Epithelial cell of esophagus (primary cell): ENCODE measurements at regions not wholly inside any gene's neighbourhood (a gene's known extent, or its start where the extent isn't known, plus 50 kb on each side); places are given as distances from the start of the nearest gene placed in this dataset.

Experiments used
- DNase-seq: peaks from one replicate; pipeline ENCODE4 v3.0.0; 2010; ENCODE audit warnings: low read depth
- H3K4me3 ChIP-seq: 2 replicates; pipeline ENCODE4 v1.5.1; 2011; ENCODE audit warnings: mild to moderate bottlenecking, low read length, control low read depth
- TF ChIP-seq, protein P1 (sequence below): IDR thresholded peaks from 2 replicates; pipeline ENCODE4 v1.5.1; 2011; ENCODE audit warnings: low read depth, mild to moderate bottlenecking, low read length, control low read depth, inconsistent platforms; ENCODE audit not compliant: insufficient read depth; ENCODE audit errors: missing control alignments

DNA sequence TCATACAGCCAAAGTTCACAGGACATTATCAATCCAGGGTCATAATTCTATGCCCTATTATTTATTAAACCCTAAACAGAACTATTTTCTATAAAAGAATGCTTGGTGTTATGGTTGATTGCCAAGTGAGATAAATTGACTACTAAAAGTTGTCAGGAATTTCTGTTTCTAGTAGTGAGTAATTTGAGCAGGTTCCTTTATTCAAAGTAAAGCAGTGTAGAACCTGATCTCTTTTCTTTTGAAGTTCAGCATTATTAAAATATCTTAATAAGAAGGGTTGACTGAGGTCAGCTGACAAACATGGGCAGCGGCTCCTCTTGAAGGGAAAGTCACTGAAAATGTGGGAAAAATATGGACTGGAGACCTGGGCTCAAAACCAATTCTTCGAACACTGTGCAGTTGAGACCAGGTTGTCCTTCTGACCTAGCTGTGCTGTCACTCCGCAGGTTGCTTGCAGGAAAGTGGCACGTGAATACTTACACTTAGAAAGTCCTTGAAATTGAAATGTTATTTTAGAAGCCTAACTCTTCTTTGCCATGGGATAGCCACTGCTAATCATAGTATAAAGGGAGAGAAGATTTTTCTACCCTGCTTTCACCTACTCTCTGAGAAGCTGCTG is 141.0 kb downstream of the RASSF9 start:
- no peak for DNase-seq
- no peak overlapping the region for H3K4me3 ChIP-seq
- TF ChIP-seq, protein P1, sequence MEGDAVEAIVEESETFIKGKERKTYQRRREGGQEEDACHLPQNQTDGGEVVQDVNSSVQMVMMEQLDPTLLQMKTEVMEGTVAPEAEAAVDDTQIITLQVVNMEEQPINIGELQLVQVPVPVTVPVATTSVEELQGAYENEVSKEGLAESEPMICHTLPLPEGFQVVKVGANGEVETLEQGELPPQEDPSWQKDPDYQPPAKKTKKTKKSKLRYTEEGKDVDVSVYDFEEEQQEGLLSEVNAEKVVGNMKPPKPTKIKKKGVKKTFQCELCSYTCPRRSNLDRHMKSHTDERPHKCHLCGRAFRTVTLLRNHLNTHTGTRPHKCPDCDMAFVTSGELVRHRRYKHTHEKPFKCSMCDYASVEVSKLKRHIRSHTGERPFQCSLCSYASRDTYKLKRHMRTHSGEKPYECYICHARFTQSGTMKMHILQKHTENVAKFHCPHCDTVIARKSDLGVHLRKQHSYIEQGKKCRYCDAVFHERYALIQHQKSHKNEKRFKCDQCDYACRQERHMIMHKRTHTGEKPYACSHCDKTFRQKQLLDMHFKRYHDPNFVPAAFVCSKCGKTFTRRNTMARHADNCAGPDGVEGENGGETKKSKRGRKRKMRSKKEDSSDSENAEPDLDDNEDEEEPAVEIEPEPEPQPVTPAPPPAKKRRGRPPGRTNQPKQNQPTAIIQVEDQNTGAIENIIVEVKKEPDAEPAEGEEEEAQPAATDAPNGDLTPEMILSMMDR: no peak

DNA sequence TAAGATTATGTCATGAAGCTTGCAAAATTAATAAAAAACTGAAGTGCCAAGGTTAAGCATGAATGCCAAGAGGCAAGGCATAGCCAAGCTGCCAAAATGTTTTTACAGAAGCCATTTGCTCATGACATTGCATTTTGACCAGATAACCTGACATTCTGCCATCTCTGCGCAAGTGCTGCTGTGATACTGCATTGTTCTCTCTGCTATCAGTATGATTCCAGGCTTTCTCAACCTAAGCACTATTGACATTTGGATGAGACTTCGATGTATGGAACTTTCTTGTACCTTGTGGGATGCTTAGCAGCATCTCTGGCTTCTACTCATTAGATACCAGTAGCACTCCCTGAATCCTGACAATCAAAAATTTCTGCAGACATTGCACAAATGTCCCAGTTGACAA is 139.2 kb downstream of the RASSF9 start:
- no peak overlapping the region for H3K4me3 ChIP-seq
- TF ChIP-seq, protein P1: no peak
- DNase-seq: no peak

DNA sequence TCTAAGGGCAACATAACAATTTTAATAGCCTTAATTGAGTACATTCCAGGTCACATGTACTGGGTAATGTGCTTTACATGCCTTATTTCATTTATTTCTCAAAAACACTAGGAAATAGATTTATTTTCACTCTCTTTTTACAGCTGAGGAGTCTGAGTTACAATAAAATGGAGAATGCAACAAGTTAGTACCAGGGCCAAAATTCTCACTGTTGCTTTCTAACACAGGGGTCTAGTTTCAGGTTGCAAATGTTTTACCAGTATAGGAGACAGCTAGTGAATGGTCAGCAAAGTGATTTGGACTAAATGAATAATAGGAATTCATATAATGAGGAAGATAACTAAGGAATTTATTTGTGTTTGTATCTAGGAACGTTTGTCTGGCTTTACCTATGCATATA is 137.3 kb downstream of the RASSF9 start:
- TF ChIP-seq, protein P1: no peak
- H3K4me3 ChIP-seq: no peak overlapping the region
- no peak for DNase-seq

DNA sequence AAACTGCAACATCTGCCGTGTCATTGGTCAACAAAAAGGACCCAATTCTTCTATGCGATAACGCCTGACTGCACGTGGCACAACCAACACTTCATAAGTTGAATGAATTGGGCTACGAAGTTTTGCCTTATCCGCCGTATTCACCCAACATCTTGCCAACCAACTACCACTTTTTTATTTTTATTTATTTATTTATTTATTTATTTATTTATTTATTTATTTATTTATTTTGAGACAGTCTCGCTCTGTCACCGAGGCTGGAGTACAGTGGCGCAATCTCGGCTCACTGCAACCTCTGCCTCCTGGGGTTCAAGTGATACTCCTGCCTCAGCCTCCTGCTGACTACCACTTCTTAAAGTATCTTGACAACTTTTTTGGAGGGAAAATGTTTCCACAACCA is 127.4 kb downstream of the RASSF9 start:
- TF ChIP-seq, protein P1: no peak
- H3K4me3 ChIP-seq: no peak overlapping the region
- DNase-seq: no peak

DNA sequence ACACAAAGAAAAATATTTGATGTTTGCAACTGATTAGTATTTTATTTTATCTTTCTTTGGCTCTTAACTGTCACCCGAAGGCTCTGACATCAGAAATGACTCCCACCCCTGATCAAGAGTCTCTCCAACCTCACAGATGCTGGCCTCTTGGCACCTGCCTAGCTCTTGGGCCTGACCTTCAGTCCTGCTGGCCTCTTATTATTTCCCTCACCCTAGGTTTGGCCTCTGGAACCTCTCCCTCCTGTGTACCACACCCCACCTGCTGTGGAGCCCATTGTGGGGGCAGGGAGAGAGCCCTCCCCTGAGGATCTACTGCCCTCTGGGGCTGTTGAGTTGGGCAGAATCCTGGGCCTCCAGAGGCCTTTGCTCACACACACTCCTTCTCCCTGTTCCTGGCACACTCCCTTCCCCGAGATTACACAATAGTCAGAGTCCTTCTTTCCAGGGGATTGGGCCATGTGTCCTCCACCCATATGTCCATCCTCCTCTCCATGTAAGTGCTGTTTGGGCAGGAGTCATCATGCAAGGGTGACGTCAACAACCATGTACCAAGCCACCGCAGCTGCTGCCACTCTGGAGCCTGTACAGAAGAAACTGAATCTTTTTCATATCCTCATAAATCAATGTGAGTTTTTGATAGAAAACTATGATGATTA is 124.3 kb downstream of the RASSF9 start:
- no peak overlapping the region for H3K4me3 ChIP-seq
- no peak for DNase-seq
- TF ChIP-seq, protein P1: no peak

DNA sequence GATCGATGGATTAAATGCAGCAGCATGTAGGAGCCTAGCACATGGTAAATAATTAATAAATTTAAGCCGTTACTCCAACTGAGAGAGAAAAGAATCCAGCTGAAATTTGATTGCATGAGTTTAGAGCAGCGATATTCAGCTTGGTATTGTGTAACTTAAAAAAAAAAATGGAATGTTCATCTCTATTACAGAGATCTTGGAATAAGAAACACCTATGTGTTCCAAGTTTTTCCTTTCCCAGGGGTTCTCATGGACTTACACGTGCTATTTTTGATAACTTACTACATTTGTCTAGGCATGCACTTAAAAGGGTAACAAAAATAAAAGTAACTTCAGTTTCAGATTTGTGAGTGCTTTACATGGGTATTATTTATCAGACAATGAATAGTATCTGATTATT is 122.8 kb downstream of the RASSF9 start:
- no peak overlapping the region for H3K4me3 ChIP-seq
- no peak for DNase-seq
- TF ChIP-seq, protein P1: no peak

DNA sequence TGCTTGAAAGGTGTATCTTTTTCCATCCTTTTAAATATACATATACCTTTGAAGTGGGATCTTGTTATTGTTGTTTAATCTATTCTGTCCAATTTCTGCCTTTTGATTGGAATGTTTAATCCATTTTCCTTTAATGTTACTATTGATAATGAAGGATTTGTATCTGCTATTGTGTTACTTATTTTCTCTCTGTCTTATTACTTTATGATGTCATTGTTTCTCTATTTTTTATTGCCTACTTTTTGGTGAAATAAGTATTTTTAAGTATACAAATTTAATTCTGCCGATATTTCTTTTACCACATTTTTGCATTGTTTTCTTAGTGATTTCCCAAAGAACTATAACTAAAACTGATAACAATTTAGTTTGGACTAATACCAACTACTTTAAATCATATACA is 121.8 kb downstream of the RASSF9 start:
- no peak overlapping the region for H3K4me3 ChIP-seq
- TF ChIP-seq, protein P1: no peak
- DNase-seq: no peak
